ENCODE measurements at regions not wholly inside any gene's neighbourhood (a gene's known extent, or its start where the extent isn't known, plus 50 kb on each side); places are given as distances from the start of the nearest gene placed in this dataset.

- no peak for TF ChIP-seq CTCF (IDR thresholded peaks at IDR 0.05)
- no peaks in the 10 kb centered on the region for H3K36me3 ChIP-seq (ENCODE audit: low read depth)
- ATAC-seq (no peak), DNase-seq (no peak)
- intact Hi-C loops (cut with DNase I, micrococcal nuclease): no loop called here
- peaks cover 34% of the 10 kb centered on the region for H3K4me1 ChIP-seq (ENCODE audit: low read depth)
- no peak overlapping the region for H3K4me3 ChIP-seq
- H3K9me3 ChIP-seq: no peaks in the 10 kb centered on the region
Measured at GRCh38 chr6:6704103-6705060, 115.9 kb downstream of the LY86 start.

GRCh38 chr6:6705061-6705425 is 116.5 kb downstream of the LY86 start:
- ATAC-seq: no peak

GRCh38 chr6:6705915-6706675 is 117.6 kb downstream of the LY86 start:
- peaks cover 21% of the 10 kb centered on the region for H3K4me1 ChIP-seq (ENCODE audit: low read depth)
- H3K4me3 ChIP-seq: no peak overlapping the region
- no peak for ATAC-seq
- intact Hi-C loops (cut with DNase I, micrococcal nuclease): no loop called here
- DNase-seq: no peak
- no peaks in the 10 kb centered on the region for H3K36me3 ChIP-seq (ENCODE audit: low read depth)
- no peaks in the 10 kb centered on the region for H3K9me3 ChIP-seq
- TF ChIP-seq CTCF (IDR thresholded peaks at IDR 0.05): no peak

More at GRCh38 chr6:6705061-6705425, 116.5 kb downstream of the LY86 start:
- no peak for TF ChIP-seq CTCF (IDR thresholded peaks at IDR 0.05)
- peaks cover 29% of the 10 kb centered on the region for H3K4me1 ChIP-seq (ENCODE audit: low read depth)
- DNase-seq: no peak
- H3K4me3 ChIP-seq: no peak overlapping the region
- no peaks in the 10 kb centered on the region for H3K9me3 ChIP-seq
- intact Hi-C loops (cut with DNase I, micrococcal nuclease): no loop called here
- H3K36me3 ChIP-seq (ENCODE audit: low read depth): no peaks in the 10 kb centered on the region

GRCh38 chr6:6707143-6707542 is 118.6 kb downstream of the LY86 start:
- H3K9me3 ChIP-seq: no peaks in the 10 kb centered on the region
- H3K4me3 ChIP-seq: no peak overlapping the region
- TF ChIP-seq CTCF (IDR thresholded peaks at IDR 0.05): no peak
- H3K4me1 ChIP-seq (ENCODE audit: low read depth): peaks cover 11% of the 10 kb centered on the region
- DNase-seq (no peak), ATAC-seq (no peak)
- intact Hi-C loops (cut with DNase I, micrococcal nuclease): no loop called here
- no peaks in the 10 kb centered on the region for H3K36me3 ChIP-seq (ENCODE audit: low read depth)

GRCh38 chr6:6709106-6709505 is 120.6 kb downstream of the LY86 start:
- Histone ChIP-seq H3K9me3 (no peaks in the 10 kb centered on the region), H3K4me1 (ENCODE audit: low read depth) (peaks cover 15% of the 10 kb centered on the region), H3K4me3 (no peak overlapping the region), H3K36me3 (ENCODE audit: low read depth) (no peaks in the 10 kb centered on the region)
- DNase-seq: no peak
- intact Hi-C loops (cut with DNase I, micrococcal nuclease): no loop called here
- no peak for TF ChIP-seq CTCF (IDR thresholded peaks at IDR 0.05)
- no peak for ATAC-seq
